Motor neuron (in vitro differentiated cells): ENCODE measurements at regions not wholly inside any gene's neighbourhood (a gene's known extent, or its start where the extent isn't known, plus 50 kb on each side); places are given as distances from the start of the nearest gene placed in this dataset.
A peak's percentile ranks its signal among the peaks of the same experiment; 100 is the strongest.

ENCODE experiments used
- ATAC-seq, 8 experiments: fragments of 200-7000 bp; cut with Tn5 transposase; replicated peaks in 6 of 8; 2 replicates each; pipeline ENCODE4 v1.8.0; 2021; ENCODE audit warnings: mild to moderate bottlenecking in 8 of 8, moderate library complexity in 8 of 8
- H3K27ac ChIP-seq, 2 donors: fragments of 250-450 bp; sonication (Bioruptor Pico); 2 replicates each; pipeline ENCODE4 v1.9.0; 2021; ENCODE audit warnings: antibody characterized with exemption in 2 of 2, mild to moderate bottlenecking in 2 of 2, moderate library complexity in 1 of 2
- H3K4me1 ChIP-seq, 2 donors: fragments of 250-450 bp; sonication (Bioruptor Pico); replicated peaks in 1 of 2; 2 replicates each; pipeline ENCODE4 v1.6.1; 2021; ENCODE audit warnings: antibody characterized with exemption in 2 of 2, mild to moderate bottlenecking in 2 of 2, moderate library complexity in 1 of 2
- H3K4me3 ChIP-seq, 5 donors: fragments of 250-450 bp; sonication (Bioruptor Pico); 2 replicates each; pipeline ENCODE4 v1.9.0; 2021; ENCODE audit warnings: antibody characterized with exemption in 5 of 5, mild to moderate bottlenecking in 5 of 5, moderate library complexity in 4 of 5
- WGBS, 10 experiments: fragments of 450-650 bp; shearing (Covaris generic); methylation state at CpG; one replicate each; pipeline ENCODE4 v1.0.0; 2022; 5-methylcytosine and 5-hydroxymethylcytosine counted together
- in situ Hi-C, 9 experiments: fragments of 400-800 bp; cut with MboI; loops; one replicate each; pipeline ENCODE4 v1.15.0; 2021; ENCODE audit warnings: low sequenced_read_pairs in 9 of 9, low pct_unique_long_range_greater_than_20kb in 2 of 9; ENCODE audit not compliant: unreplicated experiment in 9 of 9

GRCh38 chr4:129167640-129168260 is 71.8 kb downstream of the C4orf33 start:
- WGBS, 10 experiments: 20 to 93% (median 74%) methylated on average over 2 to 13 of the region's 13 CpGs; no CpG with 5 or more reads in 2 of the 10 experiments
- Histone ChIP-seq H3K4me3 (no peak overlapping the region), H3K27ac (no peak overlapping the region), H3K4me1 (peaks cover 3 to 10% of the 10 kb centered on the region in 2 donors)
- ATAC-seq: peak in 2 of 8 experiments; percentile 35 to 39
- in situ Hi-C loops: no loop called here

- in situ Hi-C loops: no loop called here
- H3K4me3 ChIP-seq: no peak overlapping the region
- H3K4me1 ChIP-seq: peaks cover 3 to 10% of the 10 kb centered on the region in 2 donors
- ATAC-seq: no peak
- no peak overlapping the region for H3K27ac ChIP-seq
These were observed 76.2 kb downstream of the C4orf33 start for GRCh38 chr4:129172181-129172580.

- 0 to 100% (median 76%) methylated on average over 1 of the region's 1 CpG; no CpG with 5 or more reads in 2 of the 10 experiments for WGBS, 10 experiments
These were observed 80.9 kb downstream of the C4orf33 start for GRCh38 chr4:129176864-129177263.

GRCh38 chr4:129179276-129179675 is 83.3 kb downstream of the C4orf33 start:
- in situ Hi-C loops: no loop called here

More at GRCh38 chr4:129176864-129177263, 80.9 kb downstream of the C4orf33 start:
- no peak overlapping the region for H3K27ac ChIP-seq
- ATAC-seq: no peak
- in situ Hi-C loops: no loop called here
- peaks cover 0 to 2% of the 10 kb centered on the region in 2 donors for H3K4me1 ChIP-seq
- no peak overlapping the region for H3K4me3 ChIP-seq

GRCh38 chr4:129189630-129190029 is 93.7 kb downstream of the C4orf33 start:
- no peak overlapping the region for H3K4me3 ChIP-seq
- in situ Hi-C loops: no loop called here
- 0 to 90% (median 62%) methylated on average over 2 to 4 of the region's 4 CpGs for WGBS, 10 experiments
- no peaks in the 10 kb centered on the region for H3K4me1 ChIP-seq
- H3K27ac ChIP-seq: no peak overlapping the region
- ATAC-seq: no peak

More at GRCh38 chr4:129179276-129179675, 83.3 kb downstream of the C4orf33 start:
- Histone ChIP-seq H3K4me3 (no peak overlapping the region), H3K4me1 (peaks cover 0 to 2% of the 10 kb centered on the region in 2 donors), H3K27ac (no peak overlapping the region)
- WGBS, 10 experiments: 0 to 100% (median 80%) methylated on average over 1 to 2 of the region's 2 CpGs; no CpG with 5 or more reads in 2 of the 10 experiments
- peak in 1 of 8 experiments; percentile 24 for ATAC-seq

GRCh38 chr4:129193357-129194100 is 97.6 kb downstream of the C4orf33 start:
- no peak overlapping the region for H3K27ac ChIP-seq
- H3K4me1 ChIP-seq: no peaks in the 10 kb centered on the region
- WGBS, 10 experiments: 17 to 75% (median 53%) methylated on average over 1 to 3 of the region's 3 CpGs
- no peak overlapping the region for H3K4me3 ChIP-seq
- ATAC-seq: no peak
- in situ Hi-C loops: no loop called here

- Histone ChIP-seq H3K4me3 (no peak overlapping the region), H3K4me1 (peaks cover 0 to 15% of the 10 kb centered on the region in 2 donors), H3K27ac (peak overlapping the region in 1 of 2 donors; percentile 59)
- 34 to 100% (median 76%) methylated on average over 1 to 3 of the region's 3 CpGs; no CpG with 5 or more reads in 1 of the 10 experiments for WGBS, 10 experiments
- ATAC-seq: no peak
- in situ Hi-C loops: no loop called here
These were observed 112.5 kb downstream of the C4orf33 start for GRCh38 chr4:129208481-129208880.

- no peak overlapping the region for H3K4me3 ChIP-seq
- H3K4me1 ChIP-seq: peaks cover 0 to 8% of the 10 kb centered on the region in 2 donors
- H3K27ac ChIP-seq: no peak overlapping the region
- 50 to 100% (median 100%) methylated on average over 1 of the region's 1 CpG; no CpG with 5 or more reads in 4 of the 10 experiments for WGBS, 10 experiments
- no peak for ATAC-seq
- in situ Hi-C loops: no loop called here
These were observed 117.7 kb downstream of the C4orf33 start for GRCh38 chr4:129213692-129214091.

GRCh38 chr4:129218360-129218759 is 122.4 kb downstream of the C4orf33 start:
- in situ Hi-C loops: no loop called here
- no peak overlapping the region for H3K4me3 ChIP-seq

GRCh38 chr4:129218897-129219296 is 122.9 kb downstream of the C4orf33 start:
- WGBS, 10 experiments: 0 to 100% (median 84%) methylated on average over 1 of the region's 1 CpG
- in situ Hi-C loops: no loop called here
- H3K4me3 ChIP-seq: no peak overlapping the region
- no peak overlapping the region for H3K27ac ChIP-seq
- H3K4me1 ChIP-seq: peaks cover 10 to 17% of the 10 kb centered on the region in 2 donors
- ATAC-seq: peak in 4 of 8 experiments; percentile 21 to 40 (median 34)

More at GRCh38 chr4:129218360-129218759, 122.4 kb downstream of the C4orf33 start:
- WGBS, 10 experiments: 5 to 96% (median 70%) methylated on average over 1 to 4 of the region's 4 CpGs; no CpG with 5 or more reads in 2 of the 10 experiments
- H3K4me1 ChIP-seq: peaks cover 4 to 12% of the 10 kb centered on the region in 2 donors
- ATAC-seq: peak in 7 of 8 experiments; percentile 42 to 87 (median 74)
- H3K27ac ChIP-seq: no peak overlapping the region

- no peak for ATAC-seq
- in situ Hi-C loops: no loop called here
- Histone ChIP-seq H3K4me1 (peaks cover 13 to 25% of the 10 kb centered on the region in 2 donors), H3K4me3 (no peak overlapping the region), H3K27ac (no peak overlapping the region)
- WGBS, 10 experiments: 0 to 100% (median 78%) methylated on average over 1 of the region's 1 CpG; no CpG with 5 or more reads in 3 of the 10 experiments
These were observed 124.3 kb downstream of the C4orf33 start for GRCh38 chr4:129220254-129220653.

GRCh38 chr4:129223945-129224344 is 128.0 kb downstream of the C4orf33 start:
- Histone ChIP-seq H3K4me1 (peaks cover 13 to 19% of the 10 kb centered on the region in 2 donors), H3K27ac (no peak overlapping the region), H3K4me3 (no peak overlapping the region)
- ATAC-seq: peak in 5 of 8 experiments; percentile 66 to 83 (median 73)
- in situ Hi-C loops: no loop called here

GRCh38 chr4:129230846-129231245 is 134.9 kb downstream of the C4orf33 start:
- in situ Hi-C loops: no loop called here
- no peak for ATAC-seq
- no peak overlapping the region for H3K27ac ChIP-seq
- H3K4me1 ChIP-seq: peaks cover 23 to 28% of the 10 kb centered on the region in 2 donors
- no peak overlapping the region for H3K4me3 ChIP-seq
- 0 to 100% (median 70%) methylated on average over 1 to 4 of the region's 4 CpGs; no CpG with 5 or more reads in 4 of the 10 experiments for WGBS, 10 experiments
